Ishikawa (cell line): ENCODE measurements at regions not wholly inside any gene's neighbourhood (a gene's known extent, or its start where the extent isn't known, plus 50 kb on each side); places are given as distances from the start of the nearest gene placed in this dataset.

ENCODE experiments used
- CEBPB ChIP-seq: IDR thresholded peaks from 2 replicates; pipeline ENCODE4 v1.6.1; 2012
- CREB1 ChIP-seq: IDR thresholded peaks from 2 replicates; pipeline ENCODE4 v1.6.1; 2012; ENCODE audit warnings: low read depth
- EGR1 ChIP-seq: IDR thresholded peaks from 2 replicates; pipeline ENCODE4 v1.6.1; 2012
- MAX ChIP-seq: IDR thresholded peaks from 2 replicates; pipeline ENCODE4 v1.6.1; 2012
- REST ChIP-seq: IDR thresholded peaks from 2 replicates; pipeline ENCODE4 v1.6.1; 2012; ENCODE audit warnings: low read depth, mild to moderate bottlenecking
- TAF1 ChIP-seq: IDR thresholded peaks from 2 replicates; pipeline ENCODE4 v1.6.1; 2012; ENCODE audit warnings: low read depth, mild to moderate bottlenecking
- TCF12 ChIP-seq: IDR thresholded peaks from 2 replicates; pipeline ENCODE4 v1.6.1; 2012; ENCODE audit warnings: low read depth
- TEAD4 ChIP-seq: IDR thresholded peaks from 2 replicates; pipeline ENCODE4 v1.6.1; 2012
- USF1 ChIP-seq: IDR thresholded peaks from 2 replicates; pipeline ENCODE4 v1.6.1; 2012

- no peak for TF ChIP-seq TAF1
- no peak for TF ChIP-seq CREB1
- TF ChIP-seq CEBPB = no peak
- TF ChIP-seq MAX = no peak
- TF ChIP-seq TCF12 = no peak
- TF ChIP-seq REST = no peak
- no peak for TF ChIP-seq USF1
- TF ChIP-seq EGR1 = no peak
- no peak for TF ChIP-seq TEAD4
Observed at GRCh38 chr9:69975681-69976080, 68.0 kb upstream of the MAMDC2 start.
